H1 (cell line): ENCODE measurements at regions not wholly inside any gene's neighbourhood (a gene's known extent, or its start where the extent isn't known, plus 50 kb on each side); places are given as distances from the start of the nearest gene placed in this dataset.

Experiments used
- CTCF ChIA-PET: fragments of 300-600 bp; sonication (Branson Sonifier 250); formaldehyde crosslinking; loops from one replicate; lab custom pipeline; 2021; ENCODE audit not compliant: partially characterized antibody; lab: Charles Lee
- POLR2A ChIA-PET: fragments of 300-600 bp; sonication (Branson Sonifier 250); formaldehyde crosslinking; loops from one replicate; lab custom pipeline; 2021; ENCODE audit warnings: inconsistent platforms; ENCODE audit not compliant: partially characterized antibody; lab: Charles Lee
- DNase-seq, 2 experiments: peaks; one replicate each; pipeline versions ENCODE4 v3.0.0 to v3.0.0-alpha.2; 2010 to 2022; ENCODE audit warnings: low spot score in 2 of 2, low read depth in 1 of 2, mixed read lengths in 1 of 2
- FAIRE-seq: peaks from 2 replicates; lab custom pipeline; 2011; peaks lifted over from hg19 to GRCh38; lab: Jason Lieb, UNC
- H2AFZ ChIP-seq: 2 replicates; pipeline ENCODE4 v1.8.1; 2012; ENCODE audit warnings: low read length, inconsistent platforms
- H2AK5ac ChIP-seq: 2 replicates; pipeline ENCODE4 v1.6.1; 2013; ENCODE audit warnings: low read depth, low read length
- H2BK120ac ChIP-seq: replicated peaks from 2 replicates; pipeline ENCODE3; 2013; ENCODE audit warnings: low read depth, low read length, inconsistent platforms
- H2BK12ac ChIP-seq: 2 replicates; pipeline ENCODE4 v1.6.1; 2013; ENCODE audit warnings: low read depth, low read length
- H2BK15ac ChIP-seq: 2 replicates; pipeline ENCODE4 v1.6.1; 2013; ENCODE audit warnings: low read length
- H2BK20ac ChIP-seq: 2 replicates; pipeline ENCODE4 v1.6.1; 2013; ENCODE audit warnings: low read length
- H2BK5ac ChIP-seq: 2 replicates; pipeline ENCODE4 v1.6.1; 2013; ENCODE audit warnings: low read depth, low read length
- H3K14ac ChIP-seq: 2 replicates; pipeline ENCODE4 v1.6.1; 2013; ENCODE audit warnings: inconsistent platforms; ENCODE audit not compliant: insufficient read length
- H3K18ac ChIP-seq: 2 replicates; pipeline ENCODE4 v1.6.1; 2013; ENCODE audit warnings: low read length; ENCODE audit errors: extremely low read depth
- H3K23ac ChIP-seq: 2 replicates; pipeline ENCODE4 v1.6.1; 2013; ENCODE audit warnings: inconsistent platforms; ENCODE audit not compliant: insufficient read length
- H3K23me2 ChIP-seq: 2 replicates; pipeline ENCODE4 v1.6.1; 2013; ENCODE audit warnings: low read depth, low read length
- H3K27ac ChIP-seq: 2 replicates; pipeline ENCODE4 v1.6.1; 2011; ENCODE audit warnings: low read depth, low read length, inconsistent platforms
- H3K27me3 ChIP-seq, 4 experiments: replicated peaks in 1 of 4; 1 replicate in 1 of 4; 2 replicates in 3 of 4; pipeline versions ENCODE4 v1.6.1 to v1.8.1; 2011 to 2013; ENCODE audit warnings: low read length in 3 of 4, mild to moderate bottlenecking in 3 of 4, inconsistent platforms in 2 of 4, mixed read lengths in 2 of 4, moderate library complexity in 1 of 4; ENCODE audit not compliant: control insufficient read depth in 3 of 4, insufficient read depth in 3 of 4; ENCODE audit errors: extremely low read depth in 1 of 4
- H3K36me3 ChIP-seq, 4 experiments: 2 replicates each; pipeline versions ENCODE4 v1.6.1 to v1.8.1; 2011 to 2013; ENCODE audit warnings: mild to moderate bottlenecking in 4 of 4, low read length in 3 of 4, moderate library complexity in 2 of 4, control low read depth in 1 of 4, inconsistent platforms in 1 of 4; ENCODE audit not compliant: insufficient read depth in 4 of 4, control insufficient read depth in 2 of 4
- H3K4ac ChIP-seq: replicated peaks from 2 replicates; pipeline ENCODE3; 2013; ENCODE audit warnings: low read length, low read depth, mixed read lengths, inconsistent platforms; ENCODE audit not compliant: insufficient read length
- H3K4me1 ChIP-seq, 4 experiments: replicated peaks in 1 of 4; 1 replicate in 1 of 4; 2 replicates in 3 of 4; pipeline versions ENCODE4 v1.6.1 to v1.8.1; 2011 to 2013; ENCODE audit warnings: low read length in 3 of 4, inconsistent platforms in 2 of 4, mixed read lengths in 1 of 4; ENCODE audit not compliant: insufficient read depth in 4 of 4, control insufficient read depth in 3 of 4
- H3K4me2 ChIP-seq, 2 experiments: 2 replicates each; pipeline versions ENCODE4 v1.6.1 to v1.8.1; 2011 to 2013; ENCODE audit warnings: low read depth in 2 of 2, low read length in 2 of 2, control low read depth in 1 of 2, inconsistent platforms in 1 of 2, mild to moderate bottlenecking in 1 of 2; ENCODE audit not compliant: insufficient read depth in 1 of 2
- H3K4me3 ChIP-seq, 4 experiments: fragments of 200-600, 300-600 bp in 1 of 4; sonication (generic), shearing (Covaris generic), sonication (Bioruptor Twin) in 1 of 4; 2 replicates each; pipeline versions ENCODE4 v1.5.1 to v1.8.1; 2011 to 2016; ENCODE audit warnings: low read length in 4 of 4, low read depth in 3 of 4, control low read depth in 2 of 4, inconsistent platforms in 2 of 4, mild to moderate bottlenecking in 2 of 4, mixed read lengths in 1 of 4, moderate library complexity in 1 of 4; ENCODE audit not compliant: insufficient read depth in 2 of 4; ENCODE audit errors: extremely low read depth in 1 of 4
- H3K56ac ChIP-seq: replicated peaks from 2 replicates; pipeline ENCODE3; 2013; ENCODE audit warnings: low read depth, mild to moderate bottlenecking, mixed read lengths, low read length, inconsistent platforms; ENCODE audit not compliant: insufficient read length
- H3K79me1 ChIP-seq: 2 replicates; pipeline ENCODE4 v1.6.1; 2013; ENCODE audit warnings: low read depth, low read length, control low read depth
- H3K79me2 ChIP-seq, 2 experiments: 2 replicates each; pipeline versions ENCODE4 v1.6.1 to v1.8.1; 2012 to 2013; ENCODE audit warnings: low read length in 2 of 2, mild to moderate bottlenecking in 2 of 2, inconsistent platforms in 1 of 2; ENCODE audit not compliant: insufficient read depth in 2 of 2, control insufficient read depth in 1 of 2
- H3K9ac ChIP-seq, 4 experiments: replicated peaks in 1 of 4; 1 replicate in 1 of 4; 2 replicates in 3 of 4; pipeline versions ENCODE4 v1.6.1 to v1.8.1; 2011 to 2013; ENCODE audit warnings: low read depth in 3 of 4, low read length in 3 of 4, control low read depth in 2 of 4, mild to moderate bottlenecking in 2 of 4, moderate library complexity in 2 of 4, inconsistent platforms in 1 of 4; ENCODE audit errors: extremely low read depth in 1 of 4
- H3K9me3 ChIP-seq, 2 experiments: 2 replicates each; pipeline versions ENCODE4 v1.6.1 to v1.8.1; 2012 to 2013; ENCODE audit warnings: mild to moderate bottlenecking in 2 of 2, moderate library complexity in 2 of 2, control low read depth in 1 of 2, inconsistent platforms in 1 of 2, low read depth in 1 of 2, low read length in 1 of 2, mixed read lengths in 1 of 2; ENCODE audit not compliant: insufficient read depth in 2 of 2
- H4K20me1 ChIP-seq, 2 experiments: replicated peaks in 1 of 2; 2 replicates each; pipeline versions ENCODE3 to v1.8.1; 2011 to 2013; ENCODE audit warnings: inconsistent platforms in 2 of 2, low read length in 2 of 2, mild to moderate bottlenecking in 1 of 2; ENCODE audit not compliant: insufficient read depth in 2 of 2, control insufficient read depth in 1 of 2
- H4K5ac ChIP-seq: 2 replicates; pipeline ENCODE4 v1.6.1; 2013; ENCODE audit warnings: low read length, low read depth, mixed read lengths, inconsistent platforms; ENCODE audit not compliant: insufficient read length
- H4K8ac ChIP-seq: 2 replicates; pipeline ENCODE4 v1.8.0; 2013; ENCODE audit warnings: mild to moderate bottlenecking, moderate library complexity, low read length, inconsistent platforms; ENCODE audit not compliant: insufficient read depth; ENCODE audit errors: extremely low read depth
- H4K91ac ChIP-seq: replicated peaks from 2 replicates; pipeline ENCODE3; 2013; ENCODE audit warnings: low read length, mixed read lengths, inconsistent platforms; ENCODE audit not compliant: insufficient read length
- ASH2L ChIP-seq: fragments of 200-600, 300-600 bp; sonication (generic); IDR thresholded peaks from one replicate; pipeline ENCODE4 v1.7.1; 2017; ENCODE audit warnings: low read length
- CEBPB ChIP-seq: IDR thresholded peaks from 2 replicates; pipeline ENCODE4 v1.6.1; 2012; ENCODE audit warnings: low read depth, low read length
- E2F6 ChIP-seq: IDR thresholded peaks from 2 replicates; pipeline ENCODE4 v1.6.1; 2012; ENCODE audit warnings: inconsistent platforms
- GTF2F1 ChIP-seq: IDR thresholded peaks from 2 replicates; pipeline ENCODE4 v1.6.1; 2012; ENCODE audit warnings: low read depth, low read length, improper control_type of control experiment, borderline replicate concordance
- HDAC6 ChIP-seq: IDR thresholded peaks from one replicate; pipeline ENCODE4 v1.7.1; 2012; ENCODE audit warnings: low read depth, mild to moderate bottlenecking, inconsistent platforms, low read length, moderate library complexity
- JUN ChIP-seq: IDR thresholded peaks from 2 replicates; pipeline ENCODE4 v1.6.1; 2011; ENCODE audit warnings: low read depth, mild to moderate bottlenecking, improper control_type of control experiment, low read length
- NANOG ChIP-seq: IDR thresholded peaks from 2 replicates; pipeline ENCODE4 v1.6.1; 2011; ENCODE audit warnings: low read length, low read depth, mild to moderate bottlenecking, inconsistent platforms; ENCODE audit not compliant: insufficient read depth, poor library complexity, severe bottlenecking
- RNF2 ChIP-seq: fragments of 200-900, 300-1000 bp; sonication (generic); IDR thresholded peaks from 2 replicates; pipeline ENCODE4 v1.7.1; 2016; ENCODE audit warnings: borderline replicate concordance, low read depth, mild to moderate bottlenecking, antibody characterized with exemption, low read length; ENCODE audit not compliant: poor library complexity, severe bottlenecking; ENCODE audit errors: missing control alignments
- SIX5 ChIP-seq: IDR thresholded peaks from 2 replicates; pipeline ENCODE4 v1.6.1; 2011; ENCODE audit warnings: mild to moderate bottlenecking, low read depth, low read length
- SP2 ChIP-seq: IDR thresholded peaks from 2 replicates; pipeline ENCODE4 v1.6.1; 2012; ENCODE audit warnings: mild to moderate bottlenecking, low read length, inconsistent platforms
- SRF ChIP-seq: IDR thresholded peaks from 2 replicates; pipeline ENCODE4 v1.6.1; 2011; ENCODE audit warnings: mild to moderate bottlenecking, low read depth, low read length, moderate library complexity
- WGBS, 2 experiments: shearing (Covaris generic) in 1 of 2; methylation state at CpG; one replicate each; pipeline versions ENCODE4 v1.1.6 to v1.1.7; 2013 to 2015; ENCODE audit warnings: low lambda C conversion rate in 2 of 2, mixed read lengths in 2 of 2, inconsistent platforms in 1 of 2, low coverage in 1 of 2, missing lambda C conversion rate in 1 of 2; ENCODE audit not compliant: insufficient replicate concordance in 2 of 2, insufficient coverage in 1 of 2, insufficient read length in 1 of 2; ENCODE audit errors: extremely low coverage in 1 of 2, missing lambda C conversion rate in 1 of 2; 5-methylcytosine and 5-hydroxymethylcytosine counted together
- TF ChIP-seq, protein P1 (sequence below): IDR thresholded peaks from 2 replicates; pipeline ENCODE4 v1.6.1; 2012; ENCODE audit warnings: low read length, inconsistent platforms

- CTCF ChIA-PET, result no interaction called here
- Histone ChIP-seq H3K23ac (no peak overlapping the region), H3K56ac (no peak overlapping the region), H4K8ac (no peak overlapping the region), H4K91ac (no peak overlapping the region), H3K4me3 (no peak overlapping the region), H2BK20ac (no peak overlapping the region), H3K9me3 (no peaks in the 10 kb centered on the region), H3K4ac (no peak overlapping the region), H3K18ac (no peak overlapping the region), H3K79me2 (no peaks in the 10 kb centered on the region), H2BK5ac (no peak overlapping the region), H4K5ac (no peak overlapping the region), H2AFZ (no peak overlapping the region), H2BK15ac (no peak overlapping the region), H3K14ac (no peak overlapping the region), H3K79me1 (no peaks in the 10 kb centered on the region), H2BK12ac (no peak overlapping the region), H3K27ac (no peak overlapping the region), H3K4me2 (no peak overlapping the region), H4K20me1 (no peaks in the 10 kb centered on the region), H3K27me3 (no peaks in the 10 kb centered on the region), H3K23me2 (no peaks in the 10 kb centered on the region), H3K9ac (no peak overlapping the region), H3K4me1 (no peaks in the 10 kb centered on the region), H2BK120ac (no peak overlapping the region), H2AK5ac (no peak overlapping the region), H3K36me3 (no peaks in the 10 kb centered on the region)
- POLR2A ChIA-PET, result no interaction called here
- WGBS, 2 experiments, result 82% methylated on average over 2 of the region's 2 CpGs; no CpG with 5 or more reads in 1 of the 2 experiments
- no peak for FAIRE-seq
- no peak for DNase-seq
- no peak for TF ChIP-seq RNF2
- no peak for TF ChIP-seq HDAC6
- TF ChIP-seq JUN, result no peak
- TF ChIP-seq SP2, result no peak
- no peak for TF ChIP-seq NANOG
- TF ChIP-seq GTF2F1, result no peak
- TF ChIP-seq SRF, result no peak
- TF ChIP-seq E2F6, result no peak
- TF ChIP-seq, protein P1, sequence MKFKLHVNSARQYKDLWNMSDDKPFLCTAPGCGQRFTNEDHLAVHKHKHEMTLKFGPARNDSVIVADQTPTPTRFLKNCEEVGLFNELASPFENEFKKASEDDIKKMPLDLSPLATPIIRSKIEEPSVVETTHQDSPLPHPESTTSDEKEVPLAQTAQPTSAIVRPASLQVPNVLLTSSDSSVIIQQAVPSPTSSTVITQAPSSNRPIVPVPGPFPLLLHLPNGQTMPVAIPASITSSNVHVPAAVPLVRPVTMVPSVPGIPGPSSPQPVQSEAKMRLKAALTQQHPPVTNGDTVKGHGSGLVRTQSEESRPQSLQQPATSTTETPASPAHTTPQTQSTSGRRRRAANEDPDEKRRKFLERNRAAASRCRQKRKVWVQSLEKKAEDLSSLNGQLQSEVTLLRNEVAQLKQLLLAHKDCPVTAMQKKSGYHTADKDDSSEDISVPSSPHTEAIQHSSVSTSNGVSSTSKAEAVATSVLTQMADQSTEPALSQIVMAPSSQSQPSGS, result no peak
- no peak for TF ChIP-seq CEBPB
- TF ChIP-seq ASH2L, result no peak
- TF ChIP-seq SIX5, result no peak
Measured at GRCh38 chr3:163159306-163159705, 1662.7 kb downstream of the OTOL1 start.
